ENCODE measurements at regions not wholly inside any gene's neighbourhood (a gene's known extent, or its start where the extent isn't known, plus 50 kb on each side); places are given as distances from the start of the nearest gene placed in this dataset.

DNA sequence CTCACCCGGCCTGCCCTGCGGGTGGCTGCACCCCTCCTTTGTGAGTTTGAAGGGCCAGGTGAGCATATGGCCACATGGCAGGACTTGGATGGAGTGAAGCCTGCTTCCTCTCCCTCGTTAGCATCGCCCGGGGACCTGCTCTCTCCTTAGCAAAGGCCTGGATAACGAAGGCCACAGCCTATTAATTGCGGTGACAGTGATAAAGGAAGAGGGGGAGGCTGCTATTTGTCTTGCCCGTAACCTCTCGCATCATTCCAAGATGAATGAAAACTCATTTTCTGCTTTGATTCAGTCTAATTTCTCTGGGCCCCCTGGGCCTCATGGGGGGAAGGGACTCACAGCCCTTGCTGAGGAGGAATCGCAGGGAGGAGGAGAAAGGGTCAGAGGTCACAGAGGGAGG is 68.5 kb upstream of the LHX1 start:
- H3K4me3 ChIP-seq (ENCODE audit: low read depth, poor library complexity, severe bottlenecking) = no peak overlapping the region
- no peak for DNase-seq (ENCODE audit: low spot score in 2 of 2)
- no peak for TF ChIP-seq POLR2A (IDR thresholded peaks at IDR 0.05)
- TF ChIP-seq, protein P1, sequence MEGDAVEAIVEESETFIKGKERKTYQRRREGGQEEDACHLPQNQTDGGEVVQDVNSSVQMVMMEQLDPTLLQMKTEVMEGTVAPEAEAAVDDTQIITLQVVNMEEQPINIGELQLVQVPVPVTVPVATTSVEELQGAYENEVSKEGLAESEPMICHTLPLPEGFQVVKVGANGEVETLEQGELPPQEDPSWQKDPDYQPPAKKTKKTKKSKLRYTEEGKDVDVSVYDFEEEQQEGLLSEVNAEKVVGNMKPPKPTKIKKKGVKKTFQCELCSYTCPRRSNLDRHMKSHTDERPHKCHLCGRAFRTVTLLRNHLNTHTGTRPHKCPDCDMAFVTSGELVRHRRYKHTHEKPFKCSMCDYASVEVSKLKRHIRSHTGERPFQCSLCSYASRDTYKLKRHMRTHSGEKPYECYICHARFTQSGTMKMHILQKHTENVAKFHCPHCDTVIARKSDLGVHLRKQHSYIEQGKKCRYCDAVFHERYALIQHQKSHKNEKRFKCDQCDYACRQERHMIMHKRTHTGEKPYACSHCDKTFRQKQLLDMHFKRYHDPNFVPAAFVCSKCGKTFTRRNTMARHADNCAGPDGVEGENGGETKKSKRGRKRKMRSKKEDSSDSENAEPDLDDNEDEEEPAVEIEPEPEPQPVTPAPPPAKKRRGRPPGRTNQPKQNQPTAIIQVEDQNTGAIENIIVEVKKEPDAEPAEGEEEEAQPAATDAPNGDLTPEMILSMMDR (IDR thresholded peaks at IDR 0.05) = no peak
- WGBS, 2 donors = 58 to 68% methylated on average over 9 to 10 of the region's 10 CpGs
- intact Hi-C loops (cut with DNase I; ENCODE audit: low total_unique reads) = no loop called here

DNA sequence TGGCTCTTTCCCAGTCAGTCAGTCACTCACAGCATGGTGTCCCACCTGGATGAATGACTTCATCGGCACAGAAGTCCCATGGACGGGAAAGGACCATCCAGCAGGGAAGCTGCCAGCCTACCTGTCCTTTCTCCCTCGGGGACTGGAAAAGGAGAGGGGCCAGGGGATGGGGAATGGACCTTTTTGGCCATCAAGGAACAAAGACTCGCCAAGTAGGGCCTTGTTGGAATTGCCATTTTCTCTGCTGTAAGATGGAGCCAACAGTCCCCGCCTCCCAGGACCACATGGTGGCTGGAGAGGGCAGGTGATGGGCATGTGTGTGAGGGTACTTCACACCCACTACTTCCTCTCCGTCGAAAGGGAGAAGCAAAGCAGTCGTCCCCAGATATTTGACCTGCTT is 67.8 kb upstream of the LHX1 start:
- WGBS, 2 donors = 77 to 83% methylated on average over 6 to 8 of the region's 8 CpGs
- DNase-seq (ENCODE audit: low spot score in 2 of 2) = no peak
- H3K4me3 ChIP-seq (ENCODE audit: low read depth, poor library complexity, severe bottlenecking) = no peak overlapping the region
- intact Hi-C loops (cut with DNase I; ENCODE audit: low total_unique reads) = no loop called here
- TF ChIP-seq, protein P1 (IDR thresholded peaks at IDR 0.05) = no peak
- TF ChIP-seq POLR2A (IDR thresholded peaks at IDR 0.05) = no peak

DNA sequence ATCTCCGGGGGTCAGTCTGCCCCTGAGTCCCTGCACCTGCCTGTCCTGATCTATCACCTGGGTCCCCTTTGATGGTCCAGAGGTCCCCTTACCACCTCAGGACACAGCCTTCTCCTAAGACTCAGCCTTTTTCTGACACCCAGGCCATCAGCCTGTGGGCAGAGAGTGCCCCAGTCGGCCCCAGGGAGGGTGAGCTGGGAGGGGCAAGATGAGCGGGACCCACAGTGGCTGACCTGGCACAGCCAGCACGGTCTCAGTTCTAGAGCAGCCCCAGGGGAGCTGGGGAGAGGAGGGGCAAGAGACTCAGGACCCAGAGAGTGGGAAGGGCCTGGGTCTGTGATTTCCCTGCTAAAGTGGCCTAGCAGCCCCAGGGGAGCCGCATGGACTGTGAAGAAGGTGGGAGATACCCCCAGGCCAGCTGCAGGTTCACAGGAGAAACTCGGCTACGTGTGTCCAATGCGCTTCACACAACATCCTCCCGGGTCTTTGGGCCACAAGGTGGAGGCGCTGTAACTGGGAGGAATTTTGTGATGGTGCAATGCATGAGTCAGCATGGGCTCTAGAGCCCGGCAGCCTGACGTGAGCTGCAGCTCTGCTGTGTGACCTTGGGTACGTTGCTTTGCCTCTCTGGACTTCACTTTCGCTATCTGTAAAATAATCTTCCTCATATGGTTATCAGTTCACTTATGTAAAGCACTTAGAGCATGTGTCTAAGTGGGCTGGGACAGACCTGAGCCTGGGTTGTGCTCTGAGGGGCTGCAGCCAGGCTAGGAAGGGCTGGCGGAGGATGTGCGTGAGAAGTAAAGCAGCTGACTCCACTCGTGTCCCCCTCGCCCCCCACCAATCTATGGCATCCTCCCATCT is 67.2 kb upstream of the LHX1 start:
- intact Hi-C loops (cut with DNase I; ENCODE audit: low total_unique reads) = no loop called here
- 57 to 63% methylated on average over 18 of the region's 18 CpGs for WGBS, 2 donors
- H3K4me3 ChIP-seq (ENCODE audit: low read depth, poor library complexity, severe bottlenecking) = no peak overlapping the region
- no peak for TF ChIP-seq POLR2A (IDR thresholded peaks at IDR 0.05)
- TF ChIP-seq, protein P1 (IDR thresholded peaks at IDR 0.05) = no peak
- DNase-seq (ENCODE audit: low spot score in 2 of 2) = no peak

DNA sequence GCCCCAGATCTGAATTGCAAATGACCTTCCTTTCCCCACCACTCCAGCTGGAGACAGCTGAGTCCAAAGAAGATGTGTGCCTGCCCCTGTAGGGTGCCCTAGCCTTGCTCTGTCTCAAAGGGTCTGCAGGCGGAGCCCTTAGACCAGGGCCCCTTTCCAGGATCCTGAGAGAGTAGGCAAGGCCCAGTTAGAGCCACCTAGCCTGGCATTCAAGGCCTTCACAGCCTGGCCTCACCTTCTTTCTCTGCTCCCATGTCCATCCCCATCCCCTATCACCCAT is 66.6 kb upstream of the LHX1 start:
- intact Hi-C loops (cut with DNase I; ENCODE audit: low total_unique reads) = no loop called here
- no peak for TF ChIP-seq POLR2A (IDR thresholded peaks at IDR 0.05)
- TF ChIP-seq, protein P1 (IDR thresholded peaks at IDR 0.05) = no peak
- WGBS, 2 donors = 88% methylated on average over 1 of the region's 1 CpG
- DNase-seq (ENCODE audit: low spot score in 2 of 2) = no peak
- H3K4me3 ChIP-seq (ENCODE audit: low read depth, poor library complexity, severe bottlenecking) = no peak overlapping the region

DNA sequence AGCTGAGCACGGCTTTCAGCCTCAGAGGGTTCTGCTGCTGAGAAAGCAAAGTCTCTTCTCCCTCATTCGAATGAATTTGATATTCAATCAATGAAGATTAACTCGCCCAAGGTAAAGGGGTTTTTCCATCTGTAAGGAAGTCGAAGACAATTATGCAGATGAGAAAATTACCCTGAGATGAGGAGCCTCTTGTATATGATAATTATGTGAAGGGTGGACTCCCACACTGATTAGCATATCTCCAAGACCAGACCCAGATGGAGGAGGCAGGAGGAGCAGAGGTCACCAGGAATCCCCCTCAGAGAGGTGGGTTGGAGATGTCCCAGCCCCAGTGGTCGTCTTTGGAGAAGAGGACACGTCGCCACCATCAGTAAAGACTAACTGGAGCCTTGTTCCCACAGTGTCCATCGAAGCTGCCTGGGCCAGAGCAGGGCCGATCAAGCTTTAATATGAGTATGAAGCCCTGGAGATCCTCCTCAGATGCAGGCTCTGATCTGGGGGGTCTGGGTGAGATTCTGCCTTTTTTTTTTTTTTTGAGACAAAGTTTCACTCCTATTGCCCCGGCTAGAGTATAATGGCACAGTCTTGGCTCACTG is 61.5 kb upstream of the LHX1 start:
- H3K4me3 ChIP-seq (ENCODE audit: low read depth, poor library complexity, severe bottlenecking) = no peak overlapping the region
- no peak for DNase-seq (ENCODE audit: low spot score in 2 of 2)
- TF ChIP-seq, protein P1 (IDR thresholded peaks at IDR 0.05) = no peak
- no peak for TF ChIP-seq POLR2A (IDR thresholded peaks at IDR 0.05)
- WGBS, 2 donors = 72 to 80% methylated on average over 10 of the region's 10 CpGs
- intact Hi-C loops (cut with DNase I; ENCODE audit: low total_unique reads) = no loop called here
